Uterus (tissue), 3 donors: ENCODE measurements at regions not wholly inside any gene's neighbourhood (a gene's known extent, or its start where the extent isn't known, plus 50 kb on each side); places are given as distances from the start of the nearest gene placed in this dataset.

ENCODE experiments used
- DNase-seq, 2 donors: peaks; one replicate each; pipeline ENCODE4 v3.0.0-alpha.2; 2019 to 2020
- H3K27ac ChIP-seq, 2 donors: fragments of 200-600 bp; sonication (generic); 1 replicate in 1 of 2; 2 replicates in 1 of 2; pipeline ENCODE4 v1.5.1; 2016 to 2018
- H3K27me3 ChIP-seq, 2 donors: fragments of 200-600 bp; sonication (generic); one replicate each; pipeline ENCODE4 v1.5.1; 2018 to 2019; ENCODE audit warnings: control low read depth in 1 of 2
- H3K36me3 ChIP-seq, 2 donors: fragments of 200-600 bp; sonication (generic); one replicate each; pipeline ENCODE4 v1.5.1; 2019; ENCODE audit warnings: control low read depth in 1 of 2
- H3K4me1 ChIP-seq, 2 donors: fragments of 200-600 bp; sonication (generic); one replicate each; pipeline ENCODE4 v1.5.1; 2018 to 2019; ENCODE audit warnings: control low read depth in 1 of 2
- H3K4me3 ChIP-seq, 2 donors: fragments of 200-600 bp; sonication (generic); 1 replicate in 1 of 2; 2 replicates in 1 of 2; pipeline ENCODE4 v1.5.1; 2018 to 2019; ENCODE audit warnings: mild to moderate bottlenecking in 1 of 2
- H3K9me3 ChIP-seq, 2 donors: fragments of 200-600 bp; sonication (generic); one replicate each; pipeline ENCODE4 v1.5.1; 2019; ENCODE audit warnings: control low read depth in 1 of 2
- POLR2A ChIP-seq, 2 donors: fragments of 450-650 bp; IDR thresholded peaks; one replicate each; pipeline ENCODE4 v1.6.1; 2016; ENCODE audit warnings: antibody characterized with exemption in 2 of 2, mild to moderate bottlenecking in 1 of 2, moderate library complexity in 1 of 2
- intact Hi-C: fragments of 100-400 bp; cut with DNase I; formaldehyde crosslinking; loops from one replicate; pipeline ENCODE4 v1.15.1; 2023; ENCODE audit warnings: low total_unique reads
- TF ChIP-seq, protein P1 (sequence below), 4 experiments: fragments of 200-600 bp in 2 of 4; fragments of 450-650 bp in 2 of 4; sonication (generic) in 2 of 4; IDR thresholded peaks; one replicate each; pipeline ENCODE4 v1.5.1; 2016 to 2019; ENCODE audit warnings: antibody characterized with exemption in 4 of 4, mild to moderate bottlenecking in 2 of 4, moderate library complexity in 1 of 4
- donor health status: DM: yes; HTN: yes; CAD: no.

DNA sequence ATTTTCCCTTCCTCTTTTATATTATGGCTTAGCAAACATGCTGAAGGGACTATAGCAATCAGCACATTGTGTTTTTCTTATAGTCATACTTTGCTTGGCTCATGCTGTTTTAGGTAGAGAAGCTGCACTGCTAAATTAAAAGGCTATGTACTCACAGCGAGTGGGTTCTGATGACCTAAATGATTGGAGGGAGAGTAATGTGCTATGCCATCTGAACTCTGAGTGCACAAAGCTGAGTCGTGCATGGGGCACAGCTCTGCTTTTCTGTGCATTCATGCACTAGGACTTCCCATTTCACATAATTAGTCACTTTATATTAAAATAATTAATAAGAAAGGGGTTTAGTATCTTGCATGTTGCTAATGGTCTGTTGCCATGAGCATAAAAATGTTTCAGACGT lies 132.7 kb upstream of the ADGRL3 start:
- intact Hi-C loops = no loop called here
- TF ChIP-seq POLR2A (IDR thresholded peaks at IDR 0.05) = no peak
- TF ChIP-seq, protein P1, sequence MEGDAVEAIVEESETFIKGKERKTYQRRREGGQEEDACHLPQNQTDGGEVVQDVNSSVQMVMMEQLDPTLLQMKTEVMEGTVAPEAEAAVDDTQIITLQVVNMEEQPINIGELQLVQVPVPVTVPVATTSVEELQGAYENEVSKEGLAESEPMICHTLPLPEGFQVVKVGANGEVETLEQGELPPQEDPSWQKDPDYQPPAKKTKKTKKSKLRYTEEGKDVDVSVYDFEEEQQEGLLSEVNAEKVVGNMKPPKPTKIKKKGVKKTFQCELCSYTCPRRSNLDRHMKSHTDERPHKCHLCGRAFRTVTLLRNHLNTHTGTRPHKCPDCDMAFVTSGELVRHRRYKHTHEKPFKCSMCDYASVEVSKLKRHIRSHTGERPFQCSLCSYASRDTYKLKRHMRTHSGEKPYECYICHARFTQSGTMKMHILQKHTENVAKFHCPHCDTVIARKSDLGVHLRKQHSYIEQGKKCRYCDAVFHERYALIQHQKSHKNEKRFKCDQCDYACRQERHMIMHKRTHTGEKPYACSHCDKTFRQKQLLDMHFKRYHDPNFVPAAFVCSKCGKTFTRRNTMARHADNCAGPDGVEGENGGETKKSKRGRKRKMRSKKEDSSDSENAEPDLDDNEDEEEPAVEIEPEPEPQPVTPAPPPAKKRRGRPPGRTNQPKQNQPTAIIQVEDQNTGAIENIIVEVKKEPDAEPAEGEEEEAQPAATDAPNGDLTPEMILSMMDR (IDR thresholded peaks at IDR 0.05) = no peak
- Histone ChIP-seq H3K27me3 (no peaks in the 10 kb centered on the region), H3K4me3 (no peak overlapping the region), H3K4me1 (no peaks in the 10 kb centered on the region), H3K9me3 (no peaks in the 10 kb centered on the region), H3K36me3 (no peaks in the 10 kb centered on the region), H3K27ac (no peak overlapping the region)
- no peak for DNase-seq

DNA sequence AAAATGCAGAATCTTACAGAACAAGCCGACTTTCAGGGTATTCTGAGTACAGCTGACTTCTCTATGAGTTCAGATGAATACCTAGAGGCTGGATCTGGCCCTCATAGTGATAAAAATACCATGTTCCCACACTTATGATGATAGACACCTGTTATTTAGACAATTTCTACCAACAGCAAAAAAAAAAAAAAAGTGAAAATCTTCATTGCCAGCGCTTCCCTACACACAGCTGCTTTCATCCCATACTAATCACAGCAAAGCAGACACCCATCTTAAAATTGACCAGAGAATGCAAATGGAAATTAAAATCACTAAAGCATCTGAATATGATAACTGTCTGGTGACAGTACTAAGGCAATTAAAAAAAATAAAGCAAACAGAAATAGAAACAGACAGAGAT lies 132.1 kb upstream of the ADGRL3 start:
- Histone ChIP-seq H3K27me3 (no peaks in the 10 kb centered on the region), H3K9me3 (no peaks in the 10 kb centered on the region), H3K27ac (no peak overlapping the region), H3K4me3 (no peak overlapping the region), H3K4me1 (no peaks in the 10 kb centered on the region), H3K36me3 (no peaks in the 10 kb centered on the region)
- DNase-seq = no peak
- intact Hi-C loops = no loop called here
- TF ChIP-seq, protein P1 (IDR thresholded peaks at IDR 0.05) = no peak
- no peak for TF ChIP-seq POLR2A (IDR thresholded peaks at IDR 0.05)

DNA sequence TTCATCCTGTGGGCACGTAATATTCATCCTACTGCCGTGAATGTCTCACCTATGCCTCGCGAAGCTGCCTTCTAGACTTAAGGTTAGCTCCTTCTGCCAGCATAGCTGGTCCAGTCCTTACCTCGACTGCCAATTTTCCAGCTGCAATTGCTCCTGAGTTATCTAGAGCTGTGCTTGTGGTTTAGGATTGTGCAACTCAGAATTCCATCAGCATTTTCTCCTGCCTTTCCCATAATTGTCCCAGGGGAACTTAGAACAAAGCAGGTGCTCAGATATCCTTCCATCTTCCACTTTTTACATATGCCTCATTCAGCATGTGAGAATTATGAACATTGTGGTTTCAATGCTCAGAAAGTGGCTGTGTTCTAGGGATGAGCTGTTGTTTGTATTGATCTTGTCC lies 131.4 kb upstream of the ADGRL3 start:
- intact Hi-C loops = no loop called here
- H3K27me3 ChIP-seq = no peaks in the 10 kb centered on the region
- no peak for TF ChIP-seq POLR2A (IDR thresholded peaks at IDR 0.05)
- TF ChIP-seq, protein P1 (IDR thresholded peaks at IDR 0.05) = no peak

DNA sequence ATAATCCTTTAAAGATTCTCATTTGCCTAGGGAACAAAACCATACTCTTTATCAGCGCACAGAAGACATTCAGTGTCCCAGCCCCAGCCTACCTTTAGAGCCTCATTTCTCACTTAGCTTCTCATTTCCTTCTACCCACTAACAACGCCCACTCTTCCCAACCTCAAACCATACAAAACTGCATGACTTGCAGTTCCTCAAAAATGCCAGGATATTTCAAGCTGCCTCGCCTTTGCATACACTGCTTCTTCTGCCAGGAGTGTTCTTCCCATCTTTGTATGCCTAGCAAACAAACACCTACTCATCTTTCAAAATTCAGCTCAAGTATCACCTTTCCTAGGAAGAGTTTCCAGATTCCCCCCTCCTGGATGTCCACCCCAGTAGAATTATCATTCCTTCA lies 129.9 kb upstream of the ADGRL3 start:
- intact Hi-C loops = no loop called here
- no peaks in the 10 kb centered on the region for H3K9me3 ChIP-seq
- DNase-seq = no peak
- no peak overlapping the region for H3K27ac ChIP-seq
- no peaks in the 10 kb centered on the region for H3K4me1 ChIP-seq
- TF ChIP-seq, protein P1 (IDR thresholded peaks at IDR 0.05) = no peak
- no peak for TF ChIP-seq POLR2A (IDR thresholded peaks at IDR 0.05)
- no peak overlapping the region for H3K4me3 ChIP-seq
- H3K36me3 ChIP-seq = no peaks in the 10 kb centered on the region
- H3K27me3 ChIP-seq = no peaks in the 10 kb centered on the region

More for the DNA sequence above, 131.4 kb upstream of the ADGRL3 start:
- no peaks in the 10 kb centered on the region for H3K36me3 ChIP-seq
- H3K27ac ChIP-seq = no peak overlapping the region
- no peaks in the 10 kb centered on the region for H3K4me1 ChIP-seq
- no peak overlapping the region for H3K4me3 ChIP-seq
- no peak for DNase-seq
- no peaks in the 10 kb centered on the region for H3K9me3 ChIP-seq

DNA sequence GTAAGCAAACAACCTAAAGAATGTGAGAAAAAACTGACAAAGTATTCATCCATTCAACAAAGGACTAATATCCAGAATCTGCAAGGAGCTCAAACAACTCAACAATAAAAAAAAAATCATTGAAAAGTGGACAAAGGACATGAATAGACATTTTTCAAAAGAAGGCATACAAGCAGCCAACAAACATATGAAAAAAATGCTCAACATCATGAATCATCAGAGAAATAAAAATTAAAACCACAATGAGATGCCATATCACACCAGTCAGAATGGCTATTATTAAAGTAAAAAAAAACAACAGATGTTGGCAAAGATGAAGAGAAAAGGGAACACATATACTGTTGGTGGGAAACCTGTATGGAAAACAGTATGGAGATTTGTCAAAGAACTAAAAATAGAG lies 120.7 kb upstream of the ADGRL3 start:
- intact Hi-C loops = no loop called here
- H3K36me3 ChIP-seq = no peaks in the 10 kb centered on the region
- no peak overlapping the region for H3K4me3 ChIP-seq
- no peaks in the 10 kb centered on the region for H3K27me3 ChIP-seq
- no peaks in the 10 kb centered on the region for H3K4me1 ChIP-seq
- DNase-seq = no peak
- no peaks in the 10 kb centered on the region for H3K9me3 ChIP-seq
- no peak overlapping the region for H3K27ac ChIP-seq
- TF ChIP-seq, protein P1 (IDR thresholded peaks at IDR 0.05) = no peak
- TF ChIP-seq POLR2A (IDR thresholded peaks at IDR 0.05) = no peak
